OCI-LY1 (cell line): ENCODE measurements at regions not wholly inside any gene's neighbourhood (a gene's known extent, or its start where the extent isn't known, plus 50 kb on each side); places are given as distances from the start of the nearest gene placed in this dataset.

Experiments
- CTCF ChIP-seq: fragments of 200-600 bp; sonication (generic), shearing (Covaris generic); IDR thresholded peaks from 2 replicates; pipeline ENCODE4 v1.5.1; 2017; ENCODE audit warnings: mild to moderate bottlenecking, antibody characterized with exemption, low read length, moderate library complexity, mixed read lengths
- EZH2 ChIP-seq: fragments of 200-600 bp; sonication (generic), shearing (Covaris generic); IDR thresholded peaks from 2 replicates; pipeline ENCODE4 v1.8.0; 2017; ENCODE audit warnings: borderline replicate concordance, mixed run types, mild to moderate bottlenecking, antibody characterized with exemption, low read length, moderate library complexity, mixed read lengths

DNA sequence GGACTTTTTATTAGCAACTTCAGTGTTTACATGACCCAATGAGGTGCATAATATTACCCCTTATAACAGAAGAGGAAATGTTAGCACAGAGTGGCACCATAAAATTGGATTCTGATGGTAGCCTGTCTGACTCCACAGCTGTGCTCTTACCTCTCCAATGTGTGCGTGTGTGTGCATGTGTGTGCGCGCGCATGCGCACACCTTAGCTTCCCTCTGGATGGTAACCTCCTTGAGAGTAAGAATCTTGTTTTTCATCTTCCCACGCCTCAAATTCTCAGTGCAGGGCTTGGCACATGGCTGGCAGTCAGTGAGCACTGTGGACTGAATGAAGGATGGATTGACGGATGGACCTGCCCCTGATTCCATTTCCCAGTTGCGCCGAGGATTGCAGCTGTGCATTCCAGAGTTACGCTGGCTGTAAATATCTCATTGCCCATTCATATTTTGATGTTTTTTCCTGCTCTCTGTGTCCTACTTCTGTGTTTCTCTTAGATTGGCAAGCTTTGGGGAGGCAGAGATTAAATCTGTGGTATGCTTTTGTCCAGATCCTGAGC lies 99.2 kb upstream of the WASF3 start:
- TF ChIP-seq CTCF = no peak
- no peak for TF ChIP-seq EZH2
